ENCODE measurements at regions not wholly inside any gene's neighbourhood (a gene's known extent, or its start where the extent isn't known, plus 50 kb on each side); places are given as distances from the start of the nearest gene placed in this dataset.
A peak's percentile ranks its signal among the peaks of the same experiment; 100 is the strongest.

DNA sequence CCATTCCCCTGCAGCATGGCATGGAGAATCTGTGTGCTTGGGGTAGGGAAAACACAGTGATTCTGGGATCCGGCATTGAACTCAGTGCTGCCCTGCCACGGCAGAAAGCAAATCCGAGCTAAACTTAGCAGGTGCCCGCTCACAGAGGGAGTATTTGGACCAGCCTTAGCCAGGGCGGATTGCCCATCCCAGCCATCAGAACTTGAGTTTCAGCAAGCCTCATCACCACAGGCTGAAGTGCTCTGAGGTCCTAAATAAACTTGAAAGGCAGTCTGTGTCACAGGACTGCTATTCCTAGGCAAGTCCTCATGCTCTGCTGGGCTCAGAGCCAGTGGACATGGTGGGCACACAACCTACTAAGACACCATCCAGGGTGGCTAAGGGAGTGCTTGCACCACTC lies 86.2 kb upstream of the YPEL5 start:
- Histone ChIP-seq H2AFZ (ENCODE audit: insufficient read depth, low read length, poor library complexity) (no peak overlapping the region), H3K4me1 (ENCODE audit: control insufficient read depth in 1 of 2, insufficient read depth in 2 of 2, low read length in 2 of 2) (no peaks in the 10 kb centered on the region), H3K23ac (ENCODE audit: low read length) (no peak overlapping the region), H3K9me3 (ENCODE audit: insufficient read depth, low read depth, low read length) (no peaks in the 10 kb centered on the region), H4K8ac (ENCODE audit: low read depth, low read length) (no peak overlapping the region), H3K36me3 (ENCODE audit: control insufficient read depth in 1 of 2, insufficient read depth in 2 of 2, low read length in 2 of 2) (no peaks in the 10 kb centered on the region), H2BK12ac (ENCODE audit: low read length) (no peak overlapping the region), H3K14ac (ENCODE audit: low read length) (no peak overlapping the region), H3K79me1 (ENCODE audit: low read length) (no peaks in the 10 kb centered on the region), H4K12ac (ENCODE audit: low read depth, low read length) (no peak overlapping the region), H3K4ac (ENCODE audit: low read depth, low read length) (no peak overlapping the region), H3K9ac (ENCODE audit: low read length) (no peak overlapping the region), H3K79me2 (ENCODE audit: control insufficient read depth, insufficient read depth, low read length, poor library complexity) (no peaks in the 10 kb centered on the region), H3K18ac (ENCODE audit: low read length) (no peak overlapping the region), H4K91ac (ENCODE audit: low read depth, low read length) (no peak overlapping the region), H2BK120ac (ENCODE audit: insufficient read depth, low read length, poor library complexity) (no peak overlapping the region), H3K4me2 (ENCODE audit: low read length) (no peak overlapping the region), H3K27me3 (ENCODE audit: insufficient read depth, low read length) (no peaks in the 10 kb centered on the region), H3K27ac (ENCODE audit: low read depth, low read length) (no peak overlapping the region), H3K4me3 (ENCODE audit: low read depth, low read length) (no peak overlapping the region), H2AK5ac (ENCODE audit: low read length) (no peak overlapping the region), H2BK5ac (ENCODE audit: low read depth, low read length, poor library complexity) (no peak overlapping the region)
- no CpG with 5 or more reads among the region's 5 CpGs for WGBS (ENCODE audit: extremely low coverage, insufficient coverage, insufficient read length)
- no peak for DNase-seq

DNA sequence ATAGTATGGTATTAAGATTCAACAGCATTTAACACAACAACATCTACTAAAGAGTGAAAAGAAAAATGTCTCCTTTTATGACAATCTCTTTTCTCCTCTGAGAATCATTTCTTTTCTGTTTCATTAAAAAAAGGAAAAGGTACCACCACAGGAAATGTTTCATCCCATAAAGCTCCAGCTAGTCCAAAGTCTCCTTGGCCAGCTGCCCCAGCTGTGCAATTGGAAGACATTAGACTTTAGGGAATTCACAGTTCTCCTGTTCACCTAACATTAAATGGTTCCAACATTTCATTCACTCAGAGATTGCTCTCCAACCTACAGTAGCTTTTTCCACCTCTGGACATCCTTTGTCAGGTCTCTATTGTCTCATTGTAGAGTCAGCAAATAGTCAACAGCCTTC lies 78.7 kb upstream of the YPEL5 start:
- Histone ChIP-seq H3K36me3 (ENCODE audit: control insufficient read depth in 1 of 2, insufficient read depth in 2 of 2, low read length in 2 of 2) (no peaks in the 10 kb centered on the region), H3K9me3 (ENCODE audit: insufficient read depth, low read depth, low read length) (no peaks in the 10 kb centered on the region), H3K79me1 (ENCODE audit: low read length) (no peaks in the 10 kb centered on the region)

DNA sequence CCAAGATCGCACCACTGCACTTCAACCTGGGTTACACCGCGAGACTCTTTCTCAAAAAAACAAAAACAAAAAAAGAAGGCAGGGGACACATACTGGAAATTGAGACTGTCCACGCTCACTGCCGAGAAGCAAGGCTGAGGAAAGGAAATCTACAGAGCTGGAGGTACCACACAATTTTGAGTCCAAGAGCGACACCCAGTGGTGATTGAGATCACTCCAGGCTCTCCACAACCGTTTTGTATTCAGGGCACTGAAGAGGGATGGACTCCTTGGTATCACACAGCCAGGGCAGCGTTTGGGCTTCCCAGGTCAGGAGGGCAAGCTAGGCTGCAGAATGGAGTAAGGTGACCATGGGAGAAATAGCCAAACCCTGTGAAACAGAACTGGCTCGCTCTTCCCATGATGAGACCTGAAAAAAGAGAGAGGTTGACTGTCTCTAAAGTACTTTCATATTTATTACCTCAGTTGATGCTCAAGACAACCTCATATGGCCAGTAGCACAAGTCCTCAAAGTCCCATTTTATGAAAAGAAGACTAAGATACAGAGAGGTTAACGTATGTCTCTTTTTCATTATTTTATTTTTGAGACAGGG lies 74.5 kb upstream of the YPEL5 start:
- H3K27ac ChIP-seq (ENCODE audit: low read depth, low read length): no peak overlapping the region
- no peak overlapping the region for H3K18ac ChIP-seq (ENCODE audit: low read length)
- H2BK5ac ChIP-seq (ENCODE audit: low read depth, low read length, poor library complexity): no peak overlapping the region
- H3K4me1 ChIP-seq (ENCODE audit: control insufficient read depth in 1 of 2, insufficient read depth in 2 of 2, low read length in 2 of 2): peaks cover 0 to 6% of the 10 kb centered on the region in 2 experiments
- no peak overlapping the region for H3K9ac ChIP-seq (ENCODE audit: low read length)
- no peak overlapping the region for H4K8ac ChIP-seq (ENCODE audit: low read depth, low read length)
- no peak overlapping the region for H2BK120ac ChIP-seq (ENCODE audit: insufficient read depth, low read length, poor library complexity)
- no peaks in the 10 kb centered on the region for H3K27me3 ChIP-seq (ENCODE audit: insufficient read depth, low read length)
- no peak overlapping the region for H3K4me2 ChIP-seq (ENCODE audit: low read length)
- no peak overlapping the region for H2AK5ac ChIP-seq (ENCODE audit: low read length)
- peak; percentile 86 to 95 for DNase-seq
- H3K4me3 ChIP-seq (ENCODE audit: low read depth, low read length): no peak overlapping the region
- WGBS (ENCODE audit: extremely low coverage, insufficient coverage, insufficient read length): no CpG with 5 or more reads among the region's 10 CpGs
- H3K9me3 ChIP-seq (ENCODE audit: insufficient read depth, low read depth, low read length): no peaks in the 10 kb centered on the region
- H2AFZ ChIP-seq (ENCODE audit: insufficient read depth, low read length, poor library complexity): no peak overlapping the region
- no peak overlapping the region for H3K23ac ChIP-seq (ENCODE audit: low read length)
- no peak overlapping the region for H3K4ac ChIP-seq (ENCODE audit: low read depth, low read length)
- H4K12ac ChIP-seq (ENCODE audit: low read depth, low read length): no peak overlapping the region
- H3K14ac ChIP-seq (ENCODE audit: low read length): no peak overlapping the region
- H3K79me2 ChIP-seq (ENCODE audit: control insufficient read depth, insufficient read depth, low read length, poor library complexity): no peaks in the 10 kb centered on the region
- H3K36me3 ChIP-seq (ENCODE audit: control insufficient read depth in 1 of 2, insufficient read depth in 2 of 2, low read length in 2 of 2): no peaks in the 10 kb centered on the region
- no peak overlapping the region for H2BK12ac ChIP-seq (ENCODE audit: low read length)
- H3K79me1 ChIP-seq (ENCODE audit: low read length): no peaks in the 10 kb centered on the region
- no peak overlapping the region for H4K91ac ChIP-seq (ENCODE audit: low read depth, low read length)

More for the DNA sequence above, 78.7 kb upstream of the YPEL5 start:
- Histone ChIP-seq H2BK12ac (ENCODE audit: low read length) (no peak overlapping the region), H3K23ac (ENCODE audit: low read length) (no peak overlapping the region), H3K27me3 (ENCODE audit: insufficient read depth, low read length) (no peaks in the 10 kb centered on the region), H2BK5ac (ENCODE audit: low read depth, low read length, poor library complexity) (no peak overlapping the region), H4K8ac (ENCODE audit: low read depth, low read length) (no peak overlapping the region), H2AK5ac (ENCODE audit: low read length) (no peak overlapping the region), H4K12ac (ENCODE audit: low read depth, low read length) (no peak overlapping the region), H3K18ac (ENCODE audit: low read length) (no peak overlapping the region), H3K4ac (ENCODE audit: low read depth, low read length) (no peak overlapping the region), H3K14ac (ENCODE audit: low read length) (no peak overlapping the region), H3K4me1 (ENCODE audit: control insufficient read depth in 1 of 2, insufficient read depth in 2 of 2, low read length in 2 of 2) (peaks cover 0 to 6% of the 10 kb centered on the region in 2 experiments), H4K91ac (ENCODE audit: low read depth, low read length) (no peak overlapping the region), H3K4me3 (ENCODE audit: low read depth, low read length) (no peak overlapping the region), H3K9ac (ENCODE audit: low read length) (no peak overlapping the region), H3K4me2 (ENCODE audit: low read length) (no peak overlapping the region), H2BK120ac (ENCODE audit: insufficient read depth, low read length, poor library complexity) (no peak overlapping the region), H2AFZ (ENCODE audit: insufficient read depth, low read length, poor library complexity) (no peak overlapping the region), H3K27ac (ENCODE audit: low read depth, low read length) (no peak overlapping the region), H3K79me2 (ENCODE audit: control insufficient read depth, insufficient read depth, low read length, poor library complexity) (no peaks in the 10 kb centered on the region)
- no peak for DNase-seq

DNA sequence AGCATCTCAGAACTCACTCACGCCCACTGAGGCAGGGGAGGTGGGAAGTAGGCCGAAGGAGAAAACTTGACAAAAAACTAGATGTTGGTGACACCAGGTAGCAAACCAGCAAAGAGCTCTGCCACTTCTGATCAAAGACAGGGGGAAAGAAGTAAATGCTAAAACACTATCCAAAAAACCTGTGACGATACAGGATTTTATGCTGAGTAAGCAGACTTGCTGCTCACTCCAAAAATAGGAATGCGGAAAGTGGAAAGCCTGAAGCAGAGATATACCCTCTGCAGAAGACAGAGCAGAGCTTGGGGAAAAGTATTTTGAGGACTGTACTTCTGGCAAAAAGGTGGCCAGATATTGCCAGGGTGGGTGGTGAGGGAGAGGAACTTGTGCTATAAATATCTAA lies 73.3 kb upstream of the YPEL5 start:
- Histone ChIP-seq H3K4me1 (ENCODE audit: control insufficient read depth in 1 of 2, insufficient read depth in 2 of 2, low read length in 2 of 2) (peaks cover 0 to 6% of the 10 kb centered on the region in 2 experiments), H3K79me2 (ENCODE audit: control insufficient read depth, insufficient read depth, low read length, poor library complexity) (no peaks in the 10 kb centered on the region), H3K14ac (ENCODE audit: low read length) (no peak overlapping the region), H3K4ac (ENCODE audit: low read depth, low read length) (no peak overlapping the region), H4K12ac (ENCODE audit: low read depth, low read length) (no peak overlapping the region), H3K9me3 (ENCODE audit: insufficient read depth, low read depth, low read length) (no peaks in the 10 kb centered on the region), H3K18ac (ENCODE audit: low read length) (no peak overlapping the region), H2BK5ac (ENCODE audit: low read depth, low read length, poor library complexity) (no peak overlapping the region), H4K8ac (ENCODE audit: low read depth, low read length) (no peak overlapping the region), H3K27ac (ENCODE audit: low read depth, low read length) (no peak overlapping the region), H2AFZ (ENCODE audit: insufficient read depth, low read length, poor library complexity) (no peak overlapping the region), H3K4me3 (ENCODE audit: low read depth, low read length) (no peak overlapping the region), H2BK120ac (ENCODE audit: insufficient read depth, low read length, poor library complexity) (no peak overlapping the region), H3K9ac (ENCODE audit: low read length) (no peak overlapping the region), H2BK12ac (ENCODE audit: low read length) (no peak overlapping the region), H3K36me3 (ENCODE audit: control insufficient read depth in 1 of 2, insufficient read depth in 2 of 2, low read length in 2 of 2) (no peaks in the 10 kb centered on the region), H3K4me2 (ENCODE audit: low read length) (no peak overlapping the region), H3K23ac (ENCODE audit: low read length) (no peak overlapping the region), H2AK5ac (ENCODE audit: low read length) (no peak overlapping the region), H3K79me1 (ENCODE audit: low read length) (no peaks in the 10 kb centered on the region), H3K27me3 (ENCODE audit: insufficient read depth, low read length) (no peaks in the 10 kb centered on the region), H4K91ac (ENCODE audit: low read depth, low read length) (no peak overlapping the region)
- no peak for DNase-seq
- no CpG with 5 or more reads among the region's 4 CpGs for WGBS (ENCODE audit: extremely low coverage, insufficient coverage, insufficient read length)
